ENCODE measurements at regions not wholly inside any gene's neighbourhood (a gene's known extent, or its start where the extent isn't known, plus 50 kb on each side); places are given as distances from the start of the nearest gene placed in this dataset.
"Not testable (repeated sequence)": the region's sequence is repeated elsewhere in the genome, so short reads cannot be mapped to it uniquely, and the experiment has no call there.

GRCh38 chr7:8338206-8338605, 76.2 kb upstream of the ICA1 start:
- DNase-seq (ENCODE audit: insufficient read length, low spot score) = no peak
- TF ChIP-seq, protein P1, sequence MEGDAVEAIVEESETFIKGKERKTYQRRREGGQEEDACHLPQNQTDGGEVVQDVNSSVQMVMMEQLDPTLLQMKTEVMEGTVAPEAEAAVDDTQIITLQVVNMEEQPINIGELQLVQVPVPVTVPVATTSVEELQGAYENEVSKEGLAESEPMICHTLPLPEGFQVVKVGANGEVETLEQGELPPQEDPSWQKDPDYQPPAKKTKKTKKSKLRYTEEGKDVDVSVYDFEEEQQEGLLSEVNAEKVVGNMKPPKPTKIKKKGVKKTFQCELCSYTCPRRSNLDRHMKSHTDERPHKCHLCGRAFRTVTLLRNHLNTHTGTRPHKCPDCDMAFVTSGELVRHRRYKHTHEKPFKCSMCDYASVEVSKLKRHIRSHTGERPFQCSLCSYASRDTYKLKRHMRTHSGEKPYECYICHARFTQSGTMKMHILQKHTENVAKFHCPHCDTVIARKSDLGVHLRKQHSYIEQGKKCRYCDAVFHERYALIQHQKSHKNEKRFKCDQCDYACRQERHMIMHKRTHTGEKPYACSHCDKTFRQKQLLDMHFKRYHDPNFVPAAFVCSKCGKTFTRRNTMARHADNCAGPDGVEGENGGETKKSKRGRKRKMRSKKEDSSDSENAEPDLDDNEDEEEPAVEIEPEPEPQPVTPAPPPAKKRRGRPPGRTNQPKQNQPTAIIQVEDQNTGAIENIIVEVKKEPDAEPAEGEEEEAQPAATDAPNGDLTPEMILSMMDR (IDR thresholded peaks at IDR 0.05; ENCODE audit: insufficient read depth, missing control alignments) = no peak
- FAIRE-seq = no peak

GRCh38 chr7:8343556-8343955, 81.6 kb upstream of the ICA1 start:
- no peak for FAIRE-seq
- DNase-seq (ENCODE audit: insufficient read length, low spot score) = no peak
- TF ChIP-seq, protein P1 (IDR thresholded peaks at IDR 0.05; ENCODE audit: insufficient read depth, missing control alignments) = no peak

- FAIRE-seq; DNase-seq (ENCODE audit: insufficient read length, low spot score): not testable (repeated sequence)
These were observed 85.4 kb upstream of the ICA1 start for GRCh38 chr7:8347395-8347794.

DNA sequence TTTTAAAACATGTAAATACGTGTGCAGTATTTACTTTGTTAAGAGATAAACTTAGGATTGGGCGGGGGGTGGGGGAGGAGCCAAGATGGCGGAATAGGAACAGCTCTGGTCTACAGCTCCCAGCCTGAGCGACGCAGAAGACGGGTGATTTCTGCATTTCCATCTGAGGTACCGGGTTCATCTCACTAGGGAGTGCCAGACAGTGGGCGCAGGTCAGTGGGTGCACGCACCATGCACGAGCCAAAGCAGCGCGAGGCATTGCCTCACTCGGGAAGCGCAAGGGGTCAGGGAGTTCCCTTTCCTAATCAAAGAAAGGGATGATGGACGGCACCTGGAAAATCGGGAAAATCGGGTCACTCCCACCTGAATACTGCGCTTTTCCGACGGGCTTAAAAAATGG, 81.8 kb upstream of the NXPH1 start:
- FAIRE-seq; DNase-seq (ENCODE audit: insufficient read length, low spot score): not testable (repeated sequence)

DNA sequence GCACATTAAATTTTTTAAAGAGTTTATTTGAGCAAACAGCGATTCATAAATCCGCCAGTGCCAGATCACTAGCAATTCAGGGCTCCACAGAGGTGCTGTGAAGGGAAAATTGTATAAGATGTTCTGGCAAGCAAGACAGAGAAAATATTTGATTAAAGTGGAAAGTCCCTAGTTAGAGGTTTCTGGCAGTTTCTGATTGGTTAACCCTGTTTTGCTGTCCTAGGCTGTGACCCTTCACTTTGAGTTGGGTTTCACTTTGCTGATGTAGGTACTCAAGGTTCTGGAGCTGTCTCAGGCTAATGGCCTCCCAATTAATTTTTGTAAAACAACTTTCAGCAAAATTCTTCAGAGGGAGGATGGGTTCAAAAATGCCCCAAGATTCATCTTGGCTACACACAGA, 79.4 kb upstream of the NXPH1 start:
- TF ChIP-seq, protein P1 (IDR thresholded peaks at IDR 0.05; ENCODE audit: insufficient read depth, missing control alignments) = no peak
- DNase-seq (ENCODE audit: insufficient read length, low spot score) (no peak), FAIRE-seq (no peak)

DNA sequence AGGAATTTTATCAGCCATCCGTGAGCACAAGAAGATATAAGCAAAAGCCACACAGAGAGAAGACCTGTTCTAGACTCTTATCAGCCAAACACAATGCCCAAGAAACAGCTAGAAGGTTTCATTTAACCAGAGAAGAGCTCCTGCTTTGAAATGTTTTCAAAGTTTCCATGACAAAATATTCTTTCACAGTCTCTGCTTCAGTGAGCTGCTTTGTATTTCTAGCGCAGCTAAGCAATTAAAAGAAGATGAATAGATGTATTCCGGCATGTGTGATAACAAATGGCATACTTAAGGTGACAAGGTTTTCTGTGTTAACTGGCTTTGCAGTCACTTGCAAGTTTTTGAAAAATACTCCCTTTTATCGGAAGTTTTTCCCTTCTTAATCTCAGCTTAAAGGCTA, 78.9 kb upstream of the NXPH1 start:
- no peak for FAIRE-seq
- no peak for DNase-seq (ENCODE audit: insufficient read length, low spot score)
- TF ChIP-seq, protein P1 (IDR thresholded peaks at IDR 0.05; ENCODE audit: insufficient read depth, missing control alignments) = no peak

DNA sequence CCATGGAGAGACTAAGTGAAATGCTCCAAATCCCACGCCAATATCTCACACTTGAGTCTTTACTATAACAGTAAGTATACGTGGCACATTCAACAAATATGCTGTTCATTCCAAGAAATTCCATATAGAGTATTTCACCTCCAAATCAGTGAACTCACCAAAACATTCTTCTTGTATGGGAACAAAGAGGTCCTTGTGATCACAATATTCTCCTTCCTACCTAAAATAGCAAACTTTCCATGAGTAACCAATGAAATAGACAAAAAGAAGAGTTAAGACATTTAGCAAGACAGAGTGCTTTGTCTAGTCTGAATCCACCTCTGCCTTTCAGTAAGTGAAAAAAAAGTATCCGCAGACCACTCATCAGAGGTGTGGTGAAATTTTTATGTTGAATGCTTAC, 77.3 kb upstream of the NXPH1 start:
- TF ChIP-seq, protein P1 (IDR thresholded peaks at IDR 0.05; ENCODE audit: insufficient read depth, missing control alignments) = no peak
- FAIRE-seq = no peak
- DNase-seq (ENCODE audit: insufficient read length, low spot score) = no peak

DNA sequence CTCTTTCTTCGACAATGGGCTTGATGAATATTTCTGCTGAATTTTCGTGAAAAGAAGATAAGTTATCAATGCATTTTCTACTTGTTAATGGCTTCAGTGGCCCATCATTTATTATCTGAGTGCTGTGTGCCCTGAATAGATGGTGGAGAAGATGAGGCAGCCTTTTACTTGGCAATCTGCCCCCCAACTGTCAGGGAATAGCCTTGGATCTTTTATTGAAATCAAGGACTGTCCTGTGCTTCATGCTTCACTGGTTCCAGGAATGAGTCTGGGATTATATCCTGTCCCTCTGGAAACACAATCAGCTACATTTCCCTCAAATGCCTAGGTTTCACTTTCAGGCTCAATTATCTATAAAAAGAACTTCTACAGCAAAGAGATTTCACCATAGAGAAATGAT, 75.9 kb upstream of the NXPH1 start:
- no peak for DNase-seq (ENCODE audit: insufficient read length, low spot score)
- FAIRE-seq = no peak
- TF ChIP-seq, protein P1 (IDR thresholded peaks at IDR 0.05; ENCODE audit: insufficient read depth, missing control alignments) = no peak
